ENCODE measurements at regions not wholly inside any gene's neighbourhood (a gene's known extent, or its start where the extent isn't known, plus 50 kb on each side); places are given as distances from the start of the nearest gene placed in this dataset.

DNA sequence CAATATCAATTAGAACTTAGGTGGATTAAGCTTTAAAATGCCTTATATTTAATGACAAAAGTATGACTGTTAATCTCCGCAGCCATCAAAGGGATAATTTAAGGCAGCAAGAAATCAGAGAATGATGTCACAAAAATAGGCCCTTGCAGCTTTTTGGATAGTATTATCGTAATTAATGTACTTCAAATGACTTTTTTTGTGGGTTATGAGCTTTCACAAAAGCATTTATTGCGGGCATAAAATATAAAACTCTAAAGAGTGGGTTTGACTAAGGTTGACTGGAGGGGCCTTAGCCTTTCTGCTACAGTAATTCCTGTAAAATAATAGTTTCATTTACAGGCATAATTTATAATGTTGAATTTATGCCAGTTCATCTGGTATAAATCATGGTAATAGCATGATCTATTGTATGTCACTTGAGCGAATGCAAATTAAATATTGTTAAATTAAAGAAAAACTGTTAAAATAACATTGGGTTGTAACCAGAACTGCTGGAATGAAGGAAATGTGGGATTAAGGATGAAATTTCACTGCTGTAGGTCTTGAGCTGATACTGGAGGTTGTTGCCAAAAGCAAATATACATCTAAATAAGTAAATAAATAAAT, 78.5 kb upstream of the ZFP64 start:
- DNase-seq (ENCODE audit: low spot score): no peak
- Mint-ChIP-seq H3K36me3 (ENCODE audit: low read depth) (no peaks in the 10 kb centered on the region), H3K4me3 (ENCODE audit: unreplicated experiment) (no peak overlapping the region), H3K27me3 (ENCODE audit: low read depth) (peaks cover 11% of the 10 kb centered on the region), H3K4me1 (ENCODE audit: low read depth) (no peaks in the 10 kb centered on the region), H3K9me3 (ENCODE audit: low read depth) (no peaks in the 10 kb centered on the region), H3K27ac (ENCODE audit: unreplicated experiment) (no peak overlapping the region)
- TF ChIP-seq, protein P1, sequence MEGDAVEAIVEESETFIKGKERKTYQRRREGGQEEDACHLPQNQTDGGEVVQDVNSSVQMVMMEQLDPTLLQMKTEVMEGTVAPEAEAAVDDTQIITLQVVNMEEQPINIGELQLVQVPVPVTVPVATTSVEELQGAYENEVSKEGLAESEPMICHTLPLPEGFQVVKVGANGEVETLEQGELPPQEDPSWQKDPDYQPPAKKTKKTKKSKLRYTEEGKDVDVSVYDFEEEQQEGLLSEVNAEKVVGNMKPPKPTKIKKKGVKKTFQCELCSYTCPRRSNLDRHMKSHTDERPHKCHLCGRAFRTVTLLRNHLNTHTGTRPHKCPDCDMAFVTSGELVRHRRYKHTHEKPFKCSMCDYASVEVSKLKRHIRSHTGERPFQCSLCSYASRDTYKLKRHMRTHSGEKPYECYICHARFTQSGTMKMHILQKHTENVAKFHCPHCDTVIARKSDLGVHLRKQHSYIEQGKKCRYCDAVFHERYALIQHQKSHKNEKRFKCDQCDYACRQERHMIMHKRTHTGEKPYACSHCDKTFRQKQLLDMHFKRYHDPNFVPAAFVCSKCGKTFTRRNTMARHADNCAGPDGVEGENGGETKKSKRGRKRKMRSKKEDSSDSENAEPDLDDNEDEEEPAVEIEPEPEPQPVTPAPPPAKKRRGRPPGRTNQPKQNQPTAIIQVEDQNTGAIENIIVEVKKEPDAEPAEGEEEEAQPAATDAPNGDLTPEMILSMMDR (IDR thresholded peaks at IDR 0.05): no peak

GRCh38 chr20:52269321-52269720, 77.7 kb upstream of the ZFP64 start:
- no peaks in the 10 kb centered on the region for H3K9me3 Mint-ChIP-seq (ENCODE audit: low read depth)
- H3K4me3 Mint-ChIP-seq (ENCODE audit: unreplicated experiment): no peak overlapping the region
- H3K36me3 Mint-ChIP-seq (ENCODE audit: low read depth): no peaks in the 10 kb centered on the region
- peaks cover 13% of the 10 kb centered on the region for H3K27me3 Mint-ChIP-seq (ENCODE audit: low read depth)
- H3K4me1 Mint-ChIP-seq (ENCODE audit: low read depth): no peaks in the 10 kb centered on the region
- H3K27ac Mint-ChIP-seq (ENCODE audit: unreplicated experiment): no peak overlapping the region
- no peak for DNase-seq (ENCODE audit: low spot score)
- TF ChIP-seq, protein P1 (IDR thresholded peaks at IDR 0.05): no peak

DNA sequence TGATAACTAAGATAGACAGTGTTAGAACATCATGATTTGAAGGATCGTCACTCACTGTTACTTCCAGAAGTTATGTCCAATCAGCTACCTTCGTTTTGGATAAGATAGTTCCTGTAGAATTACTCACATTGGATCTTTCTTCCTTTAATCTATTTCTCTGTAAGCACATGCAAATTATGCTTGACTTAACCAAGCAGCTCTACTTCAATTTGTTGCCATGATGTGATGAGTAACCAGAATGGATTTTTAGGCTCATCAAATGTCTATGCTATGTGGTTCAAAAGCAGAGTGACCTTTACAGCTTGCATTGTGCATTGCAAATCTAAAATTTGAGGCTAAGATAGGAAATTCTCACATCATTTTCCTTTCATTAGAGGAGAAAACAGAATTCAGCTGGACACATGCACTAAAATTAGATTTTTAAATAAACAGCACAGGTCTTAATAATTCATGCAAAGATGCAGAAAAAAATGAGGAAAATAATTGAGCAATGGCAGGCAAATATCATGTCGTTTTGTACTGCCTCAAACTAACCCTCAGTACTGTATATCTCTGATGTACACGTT, 76.7 kb upstream of the ZFP64 start:
- no peak overlapping the region for H3K4me3 Mint-ChIP-seq (ENCODE audit: unreplicated experiment)
- H3K36me3 Mint-ChIP-seq (ENCODE audit: low read depth): no peaks in the 10 kb centered on the region
- no peaks in the 10 kb centered on the region for H3K4me1 Mint-ChIP-seq (ENCODE audit: low read depth)
- DNase-seq (ENCODE audit: low spot score): no peak
- H3K27ac Mint-ChIP-seq (ENCODE audit: unreplicated experiment): no peak overlapping the region
- no peaks in the 10 kb centered on the region for H3K9me3 Mint-ChIP-seq (ENCODE audit: low read depth)
- TF ChIP-seq, protein P1 (IDR thresholded peaks at IDR 0.05): no peak
- H3K27me3 Mint-ChIP-seq (ENCODE audit: low read depth): peaks cover 16% of the 10 kb centered on the region

GRCh38 chr20:52267418-52267817, 75.8 kb upstream of the ZFP64 start:
- TF ChIP-seq, protein P1 (IDR thresholded peaks at IDR 0.05): no peak
- H3K36me3 Mint-ChIP-seq (ENCODE audit: low read depth): no peaks in the 10 kb centered on the region
- DNase-seq (ENCODE audit: low spot score): no peak
- H3K4me3 Mint-ChIP-seq (ENCODE audit: unreplicated experiment): no peak overlapping the region
- no peaks in the 10 kb centered on the region for H3K4me1 Mint-ChIP-seq (ENCODE audit: low read depth)
- H3K9me3 Mint-ChIP-seq (ENCODE audit: low read depth): no peaks in the 10 kb centered on the region
- H3K27me3 Mint-ChIP-seq (ENCODE audit: low read depth): peaks cover 23% of the 10 kb centered on the region
- no peak overlapping the region for H3K27ac Mint-ChIP-seq (ENCODE audit: unreplicated experiment)

GRCh38 chr20:52263757-52264156, 72.2 kb upstream of the ZFP64 start:
- H3K27ac Mint-ChIP-seq (ENCODE audit: unreplicated experiment): no peak overlapping the region
- no peak overlapping the region for H3K4me3 Mint-ChIP-seq (ENCODE audit: unreplicated experiment)
- no peaks in the 10 kb centered on the region for H3K4me1 Mint-ChIP-seq (ENCODE audit: low read depth)
- DNase-seq (ENCODE audit: low spot score): no peak
- peaks cover 20% of the 10 kb centered on the region for H3K27me3 Mint-ChIP-seq (ENCODE audit: low read depth)
- H3K9me3 Mint-ChIP-seq (ENCODE audit: low read depth): no peaks in the 10 kb centered on the region
- no peaks in the 10 kb centered on the region for H3K36me3 Mint-ChIP-seq (ENCODE audit: low read depth)
- TF ChIP-seq, protein P1 (IDR thresholded peaks at IDR 0.05): no peak
